ENCODE measurements at regions not wholly inside any gene's neighbourhood (a gene's known extent, or its start where the extent isn't known, plus 50 kb on each side); places are given as distances from the start of the nearest gene placed in this dataset.
"Not testable (repeated sequence)": the region's sequence is repeated elsewhere in the genome, so short reads cannot be mapped to it uniquely, and the experiment has no call there.

DNA sequence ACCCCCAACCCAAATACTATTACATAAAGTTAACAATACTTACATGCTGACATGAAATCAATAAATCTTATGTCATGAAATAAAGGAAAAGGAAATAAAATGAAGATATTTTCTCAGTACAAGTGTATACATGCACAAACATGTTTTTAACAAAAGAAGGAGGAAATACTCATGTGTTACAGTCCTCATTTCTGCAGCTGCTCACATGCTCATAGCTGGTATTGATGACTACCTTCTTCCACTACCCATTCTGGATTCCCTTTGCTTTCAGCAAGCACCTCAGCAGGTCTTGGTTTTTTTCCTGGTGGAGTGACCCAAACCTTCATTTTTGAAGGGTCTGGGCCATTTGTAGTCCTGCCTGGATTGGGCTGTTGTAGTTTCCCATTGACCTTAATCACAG, 278.5 kb downstream of the SPRY2 start:
- TF ChIP-seq POLR2A (IDR thresholded peaks at IDR 0.05), result not testable (repeated sequence)
- TF ChIP-seq, protein P1, sequence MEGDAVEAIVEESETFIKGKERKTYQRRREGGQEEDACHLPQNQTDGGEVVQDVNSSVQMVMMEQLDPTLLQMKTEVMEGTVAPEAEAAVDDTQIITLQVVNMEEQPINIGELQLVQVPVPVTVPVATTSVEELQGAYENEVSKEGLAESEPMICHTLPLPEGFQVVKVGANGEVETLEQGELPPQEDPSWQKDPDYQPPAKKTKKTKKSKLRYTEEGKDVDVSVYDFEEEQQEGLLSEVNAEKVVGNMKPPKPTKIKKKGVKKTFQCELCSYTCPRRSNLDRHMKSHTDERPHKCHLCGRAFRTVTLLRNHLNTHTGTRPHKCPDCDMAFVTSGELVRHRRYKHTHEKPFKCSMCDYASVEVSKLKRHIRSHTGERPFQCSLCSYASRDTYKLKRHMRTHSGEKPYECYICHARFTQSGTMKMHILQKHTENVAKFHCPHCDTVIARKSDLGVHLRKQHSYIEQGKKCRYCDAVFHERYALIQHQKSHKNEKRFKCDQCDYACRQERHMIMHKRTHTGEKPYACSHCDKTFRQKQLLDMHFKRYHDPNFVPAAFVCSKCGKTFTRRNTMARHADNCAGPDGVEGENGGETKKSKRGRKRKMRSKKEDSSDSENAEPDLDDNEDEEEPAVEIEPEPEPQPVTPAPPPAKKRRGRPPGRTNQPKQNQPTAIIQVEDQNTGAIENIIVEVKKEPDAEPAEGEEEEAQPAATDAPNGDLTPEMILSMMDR (IDR thresholded peaks at IDR 0.05), result not testable (repeated sequence)
